Skin epidermis (tissue), 12 donors: ENCODE measurements at regions not wholly inside any gene's neighbourhood (a gene's known extent, or its start where the extent isn't known, plus 50 kb on each side); places are given as distances from the start of the nearest gene placed in this dataset.

Experiments used
- H3K27ac ChIP-seq, 21 experiments: fragments of 200-600 bp; sonication (generic) in 11 of 21; one replicate each; pipeline ENCODE4 v1.5.0; 2020; ENCODE audit warnings: mild to moderate bottlenecking in 3 of 21, inconsistent platforms in 2 of 21, moderate library complexity in 2 of 21
- H3K4me3 ChIP-seq, 7 experiments: fragments of 200-600 bp; sonication (generic) in 2 of 7; one replicate each; pipeline ENCODE4 v1.5.0; 2020; ENCODE audit warnings: inconsistent platforms in 2 of 7, mild to moderate bottlenecking in 2 of 7, moderate library complexity in 1 of 7

DNA sequence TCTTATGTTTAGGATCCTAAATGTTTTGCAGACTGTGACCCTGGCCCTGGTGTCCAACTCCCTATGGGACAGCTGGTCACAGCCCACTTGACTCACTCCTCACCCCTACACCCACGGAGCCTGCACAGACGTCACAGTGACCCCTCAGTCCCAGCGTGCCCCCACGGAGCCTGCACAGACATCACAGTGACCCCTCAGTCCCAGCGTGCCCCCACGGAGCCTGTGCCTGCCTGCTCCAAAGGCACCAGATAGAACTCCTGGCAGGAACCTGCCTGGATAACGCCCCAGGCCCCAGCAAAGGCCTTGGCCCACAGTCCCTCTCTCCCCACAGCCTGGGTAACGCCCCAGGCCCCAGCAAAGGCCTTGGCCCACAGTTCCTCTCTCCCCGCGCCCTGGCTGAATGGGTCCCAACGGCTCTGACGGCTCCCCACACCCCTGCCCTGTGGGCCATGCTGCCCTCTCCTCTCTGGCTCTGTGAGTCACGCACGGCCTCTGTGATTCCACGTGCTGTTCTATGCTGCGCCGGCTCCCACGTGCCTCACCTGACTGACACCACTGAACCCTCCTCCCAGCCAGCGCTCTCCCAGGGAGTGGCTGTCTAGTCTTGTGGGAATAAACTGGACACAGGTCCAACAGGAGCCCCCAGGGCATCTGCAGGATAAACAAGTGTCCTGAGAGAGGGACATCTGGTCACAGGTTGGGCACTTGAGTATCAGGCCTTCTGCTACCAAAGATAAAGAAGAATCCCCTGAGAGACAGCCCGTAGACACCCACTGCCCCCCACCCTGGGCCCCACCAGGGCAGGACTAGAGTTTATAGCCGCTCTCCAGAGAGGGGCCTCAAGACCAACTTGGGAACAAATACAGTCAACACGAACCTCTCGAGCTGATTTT, 250.3 kb downstream of the BRD1 start:
- H3K27ac ChIP-seq: no peak overlapping the region
- H3K4me3 ChIP-seq: no peak overlapping the region

DNA sequence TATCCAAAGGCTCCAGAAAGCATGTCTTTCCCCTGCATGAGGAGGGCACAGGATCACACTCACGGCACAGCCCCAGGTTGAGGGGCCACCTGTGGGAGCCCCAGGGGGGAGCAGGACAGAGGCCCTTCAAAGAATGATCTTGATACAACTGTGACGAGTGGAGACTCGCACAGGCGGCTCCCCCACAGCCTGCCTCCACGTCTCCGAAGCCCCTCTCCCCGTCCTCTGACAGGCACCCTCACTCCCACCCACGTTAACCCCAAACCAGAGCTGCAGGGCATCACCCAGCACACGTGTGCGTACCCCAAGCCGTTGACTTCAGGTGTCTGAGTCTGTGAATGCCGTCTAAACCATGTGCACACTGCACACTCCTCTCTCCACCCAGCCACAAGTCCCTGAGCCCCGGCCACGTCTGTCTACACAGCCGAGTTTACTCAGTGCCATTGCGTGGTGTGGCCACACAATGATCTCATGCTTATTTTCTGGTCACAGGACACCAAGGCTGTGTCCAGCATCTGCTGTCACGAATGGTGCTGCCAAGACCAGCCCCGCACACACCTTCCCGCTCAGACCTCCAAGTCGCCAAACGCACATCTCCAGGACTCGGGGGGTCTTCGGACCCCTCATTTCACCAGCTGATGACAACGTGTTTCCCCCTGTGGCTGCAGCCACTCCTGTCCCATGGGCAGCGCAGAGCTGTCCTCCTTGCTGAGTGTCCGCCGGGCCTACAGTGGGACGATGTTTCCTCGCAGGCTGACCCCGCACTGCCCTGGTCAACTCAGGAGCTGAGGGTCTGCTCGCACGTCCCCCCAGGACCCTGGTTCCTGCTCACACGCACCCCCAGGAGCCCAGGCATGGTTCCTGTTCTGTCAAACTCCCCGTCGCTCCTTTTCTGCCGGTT, 251.2 kb downstream of the BRD1 start:
- H3K27ac ChIP-seq: no peak overlapping the region
- H3K4me3 ChIP-seq: no peak overlapping the region

DNA sequence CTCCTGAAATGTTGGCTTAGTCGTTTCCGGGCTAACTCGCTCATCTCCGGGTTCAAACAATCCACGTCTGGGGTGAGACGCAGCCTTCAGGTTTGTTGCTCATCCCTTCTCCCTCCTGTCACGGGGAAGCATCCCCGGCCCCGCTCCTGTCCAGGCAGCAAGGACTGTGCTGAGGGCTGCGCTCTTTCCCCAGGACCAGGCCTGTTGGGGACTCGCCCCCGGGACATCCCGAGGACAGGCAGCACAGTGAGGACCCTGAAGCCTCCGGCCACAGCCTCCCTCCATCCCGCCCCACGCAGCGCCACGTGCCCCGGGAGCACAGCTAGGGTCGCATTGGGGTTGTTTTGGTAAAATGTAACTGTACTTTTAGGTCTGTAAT, 252.0 kb downstream of the BRD1 start:
- H3K4me3 ChIP-seq: no peak overlapping the region

DNA sequence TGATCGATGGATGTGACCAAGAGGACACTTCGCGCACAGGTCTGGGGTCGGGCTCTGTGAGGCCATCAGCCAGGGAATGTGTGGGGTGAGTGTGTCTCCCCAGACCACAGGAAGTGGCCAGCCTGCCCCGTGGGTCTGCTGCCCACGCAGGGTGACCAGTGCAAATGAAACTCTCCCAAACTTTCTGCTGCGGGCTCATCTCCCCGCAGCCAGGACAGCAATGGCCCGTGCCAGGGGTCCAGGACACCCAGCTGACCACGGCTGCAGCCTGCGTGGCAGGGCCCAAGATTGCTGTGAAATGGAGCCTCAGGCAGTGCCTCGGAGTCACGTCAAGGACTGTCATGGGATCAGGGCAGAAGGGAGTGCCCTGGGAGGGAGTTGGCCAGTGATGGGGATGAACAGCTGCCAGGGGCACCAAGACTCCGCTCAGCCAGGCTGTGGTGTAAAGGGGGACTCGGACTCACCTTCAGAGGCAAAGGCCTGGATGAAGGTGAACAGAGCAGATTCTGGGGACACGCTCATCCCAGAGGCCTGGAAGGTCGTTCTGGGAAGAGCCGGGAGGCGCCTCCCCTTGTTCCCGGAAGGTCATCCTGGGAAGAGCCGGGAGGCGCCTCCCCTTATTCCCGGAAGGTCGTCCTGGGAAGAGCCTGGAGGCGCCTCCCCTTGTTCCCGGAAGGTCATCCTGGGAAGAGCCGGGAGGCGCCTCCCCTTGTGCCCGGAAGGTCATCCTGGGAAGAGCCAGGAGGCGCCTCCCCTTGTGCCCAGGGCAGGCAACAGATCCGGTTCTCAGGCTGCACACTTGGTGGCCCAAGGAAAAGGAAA, 252.6 kb downstream of the BRD1 start:
- Histone ChIP-seq H3K4me3 (no peak overlapping the region), H3K27ac (no peak overlapping the region)

More for the DNA sequence above, 252.0 kb downstream of the BRD1 start:
- no peak overlapping the region for H3K27ac ChIP-seq

DNA sequence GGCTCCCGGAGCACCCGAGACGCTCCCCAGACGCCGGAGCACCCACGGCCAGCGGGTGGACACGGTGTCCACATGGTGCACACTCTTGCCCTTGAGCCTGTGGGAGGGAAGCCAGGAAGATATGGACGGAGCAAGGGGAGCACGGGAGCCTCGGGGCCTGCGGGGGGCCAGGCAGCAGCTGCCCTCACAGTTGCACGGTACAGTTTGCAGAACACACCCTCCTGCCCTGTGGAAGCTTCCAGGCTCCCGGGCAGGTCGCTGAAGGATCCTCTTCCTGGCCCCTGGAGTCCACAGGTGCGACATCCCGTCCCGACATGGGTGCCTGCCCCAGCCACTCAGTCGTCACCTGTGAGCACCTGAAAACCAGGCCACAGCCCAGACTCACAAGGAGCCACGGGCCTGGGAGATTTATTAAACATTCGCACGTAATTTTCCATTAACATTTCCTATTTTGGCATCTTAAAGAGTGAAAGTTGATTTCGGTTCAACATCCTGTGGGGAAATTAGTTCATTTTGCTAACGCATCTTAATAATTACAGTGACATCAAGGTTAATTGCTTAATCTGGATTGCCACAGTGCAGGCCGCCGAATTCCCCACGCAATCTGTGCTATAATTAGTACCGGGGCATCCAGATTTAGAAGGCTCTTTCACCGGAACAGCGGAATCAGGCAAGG, 253.3 kb downstream of the BRD1 start:
- Histone ChIP-seq H3K4me3 (no peak overlapping the region), H3K27ac (no peak overlapping the region)

DNA sequence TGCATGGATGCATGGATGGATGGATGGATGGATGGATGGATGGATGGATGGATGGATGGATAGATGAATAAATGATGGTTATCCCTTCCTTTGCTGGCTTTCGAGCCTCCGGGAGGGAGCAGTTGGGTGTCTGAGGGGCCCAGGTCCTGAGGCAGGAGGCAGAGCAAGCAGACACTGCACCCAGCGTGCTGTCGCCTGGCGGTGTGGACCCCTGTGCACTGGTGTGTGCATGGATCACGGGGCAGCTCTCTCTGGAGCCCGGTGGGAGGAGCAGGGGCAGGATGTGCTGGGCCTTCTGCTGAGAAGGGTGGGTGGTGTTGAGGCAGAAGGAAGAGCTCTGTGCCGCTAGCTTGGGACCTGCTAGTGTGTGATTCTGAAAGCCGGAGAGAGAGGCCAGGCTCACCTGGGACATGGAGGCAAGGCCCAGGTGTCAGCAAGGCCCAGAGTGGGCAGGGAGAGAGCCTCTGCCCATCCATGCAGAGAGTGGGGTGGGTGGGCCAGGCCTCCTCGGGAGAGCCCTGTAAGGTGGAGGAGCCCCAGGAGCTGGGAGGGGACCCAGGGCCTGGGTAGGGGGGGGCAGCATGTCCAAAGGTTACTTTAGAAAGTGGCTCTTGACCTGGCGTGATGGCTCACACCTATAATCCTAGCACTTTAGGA, 254.4 kb downstream of the BRD1 start:
- no peak overlapping the region for H3K4me3 ChIP-seq
- no peak overlapping the region for H3K27ac ChIP-seq

DNA sequence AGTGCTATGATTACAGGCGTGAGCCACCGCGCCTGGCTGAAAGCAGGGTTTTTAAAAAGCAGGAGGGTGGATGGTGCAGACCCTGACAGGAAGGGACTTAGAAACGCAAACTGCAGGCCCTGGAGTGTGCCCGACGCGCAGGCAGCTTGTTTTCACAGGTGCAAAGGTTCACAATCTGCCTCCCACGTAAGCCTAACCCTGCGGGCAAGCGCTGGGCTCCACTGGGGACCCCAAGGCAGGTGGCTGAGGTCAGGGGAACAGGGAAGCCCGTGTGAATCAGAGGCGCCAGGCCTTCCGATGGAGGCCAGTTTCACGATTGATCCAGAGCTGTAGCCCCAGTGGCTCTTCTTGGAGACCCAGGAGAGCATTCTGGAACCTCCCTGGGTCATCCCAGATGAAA, 256.3 kb downstream of the BRD1 start:
- no peak overlapping the region for H3K27ac ChIP-seq
- no peak overlapping the region for H3K4me3 ChIP-seq

DNA sequence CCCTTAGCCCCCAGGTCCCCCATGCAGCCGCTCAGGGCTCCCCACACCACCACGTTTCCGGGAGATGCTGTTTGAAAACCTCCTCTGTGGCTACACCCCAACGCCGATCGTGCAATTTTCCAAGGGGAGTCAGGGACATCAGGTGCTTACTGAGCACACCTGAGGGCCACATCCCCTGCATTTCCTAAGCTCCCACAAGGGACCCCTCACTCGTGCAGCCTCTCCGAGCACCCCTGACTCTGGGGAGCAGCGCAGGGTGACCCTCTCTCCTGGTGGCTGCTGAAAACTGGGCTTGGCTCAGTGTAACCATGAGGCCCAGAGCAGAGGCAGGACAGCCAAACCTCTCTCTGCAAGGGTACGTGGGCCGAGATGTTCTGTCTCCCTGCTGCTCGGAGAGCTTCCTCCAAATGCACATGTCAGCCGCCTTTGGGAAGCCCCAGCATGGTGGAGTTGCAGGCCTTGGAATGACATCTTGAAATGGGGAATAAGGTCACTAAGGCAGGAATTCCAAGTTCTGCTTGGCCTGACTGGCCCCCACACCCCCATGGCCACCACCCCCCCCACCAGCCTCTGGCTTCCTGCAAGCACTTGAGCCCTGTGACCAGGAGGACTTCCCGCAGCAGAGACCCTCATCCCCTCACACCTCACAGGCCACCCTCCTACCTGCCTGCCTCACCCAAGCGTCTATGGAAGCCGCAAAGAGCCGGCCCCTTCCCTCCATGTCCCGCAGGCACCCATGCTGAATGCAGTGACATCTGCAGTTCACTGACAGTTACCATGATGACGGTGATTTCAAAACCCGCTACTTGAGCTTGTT, 257.4 kb downstream of the BRD1 start:
- no peak overlapping the region for H3K27ac ChIP-seq
- no peak overlapping the region for H3K4me3 ChIP-seq

DNA sequence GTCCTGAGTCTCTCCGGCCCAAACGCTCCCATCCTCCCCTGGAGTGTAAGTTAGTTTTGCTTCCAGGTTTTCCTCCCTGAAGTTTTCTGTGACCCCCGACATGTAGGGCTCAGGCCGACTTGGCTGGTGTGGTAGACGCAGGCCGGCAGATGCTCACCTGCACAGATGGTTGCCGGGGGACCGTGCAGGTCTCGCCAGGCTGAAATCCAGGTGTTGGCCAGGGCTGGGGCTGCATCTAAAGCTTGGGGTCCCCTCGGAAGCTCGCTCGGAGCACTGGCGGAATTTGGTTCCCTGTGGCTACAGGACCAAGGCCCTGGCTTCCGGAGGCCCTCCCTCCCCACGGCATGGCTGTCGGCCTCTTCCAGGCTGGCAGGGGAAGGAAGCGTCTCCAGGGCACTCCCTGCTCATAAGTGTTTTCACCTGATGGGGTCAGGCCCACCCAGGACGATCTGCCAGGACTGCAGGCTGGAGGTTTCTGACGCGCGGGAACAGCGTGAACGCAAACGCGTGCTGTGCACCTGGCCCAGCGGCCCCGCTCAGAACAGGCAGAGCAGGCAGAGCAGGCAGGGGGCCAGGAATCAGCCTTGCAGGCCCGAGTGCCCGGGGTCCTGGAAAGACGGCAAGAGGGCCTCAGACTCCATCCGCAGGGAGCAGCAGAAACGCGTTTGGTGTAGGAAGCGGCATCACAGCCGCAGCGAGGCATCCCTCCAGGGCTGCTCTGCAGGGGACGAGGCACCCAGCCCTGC, 258.2 kb downstream of the BRD1 start:
- Histone ChIP-seq H3K4me3 (no peak overlapping the region), H3K27ac (no peak overlapping the region)

DNA sequence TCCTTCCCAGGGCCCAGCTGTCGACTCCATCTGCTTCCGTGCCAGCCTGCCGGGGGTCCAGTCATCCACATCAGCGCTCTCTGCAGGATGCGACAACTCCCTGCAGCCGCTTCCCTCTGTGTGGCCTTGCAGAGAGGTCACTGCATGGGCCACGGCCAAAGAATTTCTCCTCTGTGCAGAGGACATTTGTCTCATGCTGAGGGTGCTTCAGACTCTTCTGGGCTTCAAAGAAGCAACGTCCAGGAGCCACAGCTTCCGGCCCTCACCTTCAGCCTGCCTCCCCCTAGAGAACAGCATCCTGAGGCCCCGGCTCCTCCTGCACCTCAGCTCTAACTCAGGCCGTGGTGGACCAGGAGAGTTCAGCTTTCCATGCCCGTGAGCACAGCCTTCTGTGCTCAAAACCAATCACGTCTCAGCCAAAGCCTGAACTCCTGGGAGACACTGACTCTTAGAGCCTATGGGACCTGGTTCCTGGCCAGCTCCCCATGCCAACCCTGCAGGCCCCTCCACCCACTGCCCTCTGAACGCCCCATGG, 258.9 kb downstream of the BRD1 start:
- no peak overlapping the region for H3K4me3 ChIP-seq
- H3K27ac ChIP-seq: no peak overlapping the region

DNA sequence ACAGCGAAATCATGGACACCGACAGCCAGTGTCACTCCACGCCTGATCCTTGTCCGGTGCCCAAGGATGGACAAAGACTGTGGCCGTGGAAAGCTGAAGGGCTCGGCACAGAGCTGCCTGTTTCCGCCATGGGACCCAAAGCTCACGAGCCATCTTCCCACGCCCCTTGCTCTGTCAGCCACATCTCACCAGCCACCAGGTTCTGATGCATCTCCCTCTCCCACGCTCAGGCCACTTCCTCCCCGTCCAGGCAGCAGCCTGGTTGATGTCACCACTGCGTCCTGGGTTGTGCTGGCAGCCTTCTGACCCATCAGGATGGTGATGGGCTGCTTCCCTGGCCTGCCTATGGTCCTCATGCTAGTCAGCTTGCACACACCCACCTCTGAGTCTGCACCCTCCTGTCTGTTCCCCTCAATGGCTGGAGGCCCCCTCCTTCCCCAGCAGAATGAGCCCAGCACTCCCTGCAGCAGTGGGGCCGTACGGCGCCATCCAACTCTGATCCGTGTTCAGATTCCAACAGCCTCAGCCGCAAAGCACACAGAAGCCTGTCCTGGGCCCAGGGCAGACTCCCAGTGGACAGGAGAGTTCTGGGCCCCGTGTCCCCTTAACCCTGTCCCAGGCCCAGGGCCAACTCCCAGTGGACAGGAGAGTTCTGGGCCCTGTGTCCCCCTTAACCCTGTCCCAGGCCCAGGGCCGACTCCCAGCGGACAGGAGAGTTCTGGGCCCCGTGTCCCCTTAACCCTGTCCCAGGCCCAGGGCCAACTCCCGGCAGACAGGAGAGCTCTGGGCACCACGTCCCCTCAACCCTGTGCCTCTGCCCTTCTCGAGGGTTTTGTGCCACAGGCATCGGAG, 259.5 kb downstream of the BRD1 start:
- Histone ChIP-seq H3K4me3 (no peak overlapping the region), H3K27ac (no peak overlapping the region)

DNA sequence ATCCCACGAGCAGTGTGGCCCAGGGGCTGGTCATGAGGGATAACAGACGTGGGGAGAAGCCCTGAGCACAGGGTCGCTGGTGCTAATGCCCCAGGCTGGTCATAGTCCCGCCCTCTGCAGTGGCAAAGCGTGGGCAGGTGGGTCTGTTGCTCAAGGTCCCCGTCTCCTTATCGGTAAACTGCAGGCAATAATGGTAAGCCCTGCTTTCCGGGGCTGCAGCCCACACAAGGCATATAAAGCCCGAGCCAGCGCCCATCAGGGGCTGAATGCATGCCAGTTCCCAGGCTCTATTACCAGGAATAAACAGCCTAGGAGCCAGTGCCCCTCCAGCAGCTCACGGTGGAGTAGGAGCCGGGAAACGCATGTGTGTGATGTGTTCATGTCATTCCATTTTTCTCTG, 261.0 kb downstream of the BRD1 start:
- H3K4me3 ChIP-seq: no peak overlapping the region
- no peak overlapping the region for H3K27ac ChIP-seq

DNA sequence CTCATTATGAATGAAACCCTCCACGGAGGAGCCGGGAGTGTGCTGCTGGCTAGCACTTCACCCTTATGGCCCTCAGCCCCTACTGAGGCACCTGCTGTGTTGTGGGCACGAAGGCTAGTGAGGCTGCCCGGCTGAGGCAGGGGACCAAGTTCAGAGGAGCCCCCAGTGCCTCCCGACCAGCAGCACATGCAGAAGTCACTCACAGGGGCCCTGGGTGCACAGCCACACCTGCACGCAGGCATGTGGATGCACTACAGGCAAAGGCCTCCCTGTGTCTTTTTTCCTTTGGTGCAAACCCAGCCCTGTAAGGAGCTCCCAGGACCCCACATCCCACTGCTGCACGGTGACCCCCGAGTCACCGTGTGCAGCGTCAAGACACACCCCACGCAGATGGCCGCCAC, 261.5 kb downstream of the BRD1 start:
- Histone ChIP-seq H3K27ac (no peak overlapping the region), H3K4me3 (no peak overlapping the region)

DNA sequence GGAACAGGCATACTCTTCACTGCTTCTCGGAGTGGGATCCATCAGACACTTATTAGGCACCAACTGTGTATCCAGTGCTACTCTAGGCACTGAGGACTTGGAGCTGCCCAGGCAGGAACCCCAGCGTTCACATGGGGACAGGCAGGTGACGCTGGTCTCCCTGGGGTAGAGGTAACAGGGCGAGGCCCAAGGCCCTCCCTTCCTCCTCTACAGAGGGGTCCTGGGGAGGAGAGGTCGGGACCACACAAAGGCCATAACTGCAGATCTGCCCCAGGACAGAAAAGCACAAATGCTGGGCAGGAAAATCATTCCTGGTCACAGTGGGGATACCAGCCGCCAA, 262.2 kb downstream of the BRD1 start:
- Histone ChIP-seq H3K4me3 (no peak overlapping the region), H3K27ac (no peak overlapping the region)

DNA sequence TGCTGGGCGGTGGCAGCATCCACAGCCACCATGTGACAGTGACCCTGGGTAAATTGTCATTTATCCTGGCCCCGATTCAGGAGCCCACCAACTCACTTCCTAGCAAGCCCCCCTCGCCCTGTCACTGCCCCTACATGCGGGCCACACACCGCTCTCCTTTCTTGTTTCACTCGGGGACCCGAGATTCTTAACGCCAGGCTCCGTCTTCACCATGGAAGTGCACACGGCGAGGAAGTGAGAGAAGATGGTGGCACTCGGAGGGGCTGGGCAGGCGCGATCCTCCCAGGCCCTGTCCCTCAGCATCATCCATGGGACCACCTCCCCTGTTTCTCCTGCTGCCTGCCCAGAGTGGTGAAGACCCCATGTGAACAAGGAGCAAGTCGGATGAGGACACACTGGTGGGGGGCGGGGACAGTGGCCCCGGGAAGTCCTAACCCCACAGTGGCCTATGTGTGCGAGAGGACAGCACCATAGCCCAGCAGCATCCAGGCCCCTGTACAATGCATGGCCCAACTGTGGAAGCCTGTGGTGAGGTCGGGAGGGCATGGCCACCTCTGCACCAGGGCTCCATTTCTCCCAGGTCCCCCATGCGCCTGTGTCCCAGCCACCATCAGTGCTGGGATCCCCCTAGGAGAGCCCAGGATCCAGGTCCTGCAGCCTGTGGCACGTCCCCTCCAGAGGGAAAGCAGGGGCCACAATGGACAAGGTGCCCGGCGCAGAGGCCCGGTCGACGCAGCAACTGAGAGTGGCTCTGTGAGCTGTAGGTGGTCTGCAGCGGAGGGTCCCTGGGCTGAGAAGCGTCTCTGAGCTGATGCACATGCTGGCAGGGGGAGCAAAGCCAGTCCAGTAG, 262.8 kb downstream of the BRD1 start:
- no peak overlapping the region for H3K27ac ChIP-seq
- no peak overlapping the region for H3K4me3 ChIP-seq

DNA sequence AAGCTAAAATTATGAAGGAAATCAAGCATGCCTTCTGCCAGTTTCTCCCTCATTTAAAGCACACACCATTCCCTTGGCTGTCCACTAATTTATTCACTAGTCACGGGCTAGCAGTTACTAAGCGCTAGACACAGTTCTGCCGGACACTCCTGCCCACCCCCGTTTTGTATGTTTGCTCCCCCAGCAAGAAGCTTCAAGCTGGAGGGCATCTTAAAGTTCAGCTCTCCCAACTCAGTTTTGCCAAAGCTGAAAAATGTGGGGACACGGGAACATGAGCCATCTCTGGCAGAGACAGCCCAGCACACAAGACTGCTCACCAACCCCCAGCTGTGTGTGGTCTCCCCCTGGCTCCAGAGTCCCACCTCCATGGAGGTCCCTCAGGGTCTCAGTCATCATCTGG, 263.6 kb downstream of the BRD1 start:
- Histone ChIP-seq H3K4me3 (no peak overlapping the region), H3K27ac (no peak overlapping the region)
